Panc1 (cell line): ENCODE measurements at regions not wholly inside any gene's neighbourhood (a gene's known extent, or its start where the extent isn't known, plus 50 kb on each side); places are given as distances from the start of the nearest gene placed in this dataset.

Source experiments
- ATAC-seq: fragments of 200-7000 bp; cut with Tn5 transposase; 2 replicates; pipeline ENCODE4 v1.9.1; 2020; ENCODE audit warnings: mild to moderate bottlenecking, moderate library complexity
- BruUV-seq: library from RNA; stranded (reverse); fragments of 400-500 nt; replicated peaks from 2 replicates; lab custom pipeline; 2021; lab: Mats Ljungman, UMichigan
- CTCF ChIA-PET: fragments of 300-600 bp; sonication (Branson Sonifier 250); formaldehyde crosslinking; loops from one replicate; lab custom pipeline; 2022; ENCODE audit warnings: antibody characterized with exemption; lab: Charles Lee
- POLR2A ChIA-PET: fragments of 300-600 bp; sonication (Branson Sonifier 250); formaldehyde crosslinking; loops from one replicate; lab custom pipeline; 2022; ENCODE audit warnings: antibody characterized with exemption; lab: Charles Lee
- DNase-seq: peaks from one replicate; pipeline ENCODE4 v3.0.0-alpha.2; 2010; ENCODE audit warnings: low read depth, low spot score
- H3K27ac ChIP-seq: 2 replicates; pipeline ENCODE4 v1.5.1; 2011; ENCODE audit warnings: mild to moderate bottlenecking, low read length, inconsistent platforms
- H3K27me3 ChIP-seq: fragments of 200-500 bp; sonication (Bioruptor generic); 2 replicates; pipeline ENCODE4 v1.6.0; 2014; ENCODE audit warnings: low read length, inconsistent platforms; ENCODE audit not compliant: control insufficient read depth, insufficient read depth
- H3K36me3 ChIP-seq: fragments of 200-500 bp; sonication (Bioruptor generic); 2 replicates; pipeline ENCODE4 v1.5.1; 2014; ENCODE audit warnings: inconsistent platforms, mild to moderate bottlenecking, low read length, moderate library complexity; ENCODE audit not compliant: control insufficient read depth, insufficient read depth
- H3K4me1 ChIP-seq: 2 replicates; pipeline ENCODE4 v1.5.1; 2011; ENCODE audit warnings: inconsistent platforms, mild to moderate bottlenecking, low read length, moderate library complexity; ENCODE audit not compliant: control insufficient read depth, insufficient read depth
- H3K4me3 ChIP-seq, 2 experiments: 2 replicates each; pipeline ENCODE4 v1.5.1; 2011 to 2012; ENCODE audit warnings: low read depth in 2 of 2, low read length in 2 of 2, mild to moderate bottlenecking in 2 of 2, inconsistent platforms in 1 of 2, moderate library complexity in 1 of 2
- H3K9me3 ChIP-seq: fragments of 200-500 bp; sonication (Bioruptor generic); 2 replicates; pipeline ENCODE4 v1.5.1; 2014; ENCODE audit warnings: low read depth, mild to moderate bottlenecking, inconsistent platforms, low read length, moderate library complexity; ENCODE audit not compliant: control insufficient read depth, insufficient read depth
- CTCF ChIP-seq: fragments of 450-650 bp; IDR thresholded peaks from 2 replicates; pipeline ENCODE4 v1.5.1; 2017; ENCODE audit warnings: mild to moderate bottlenecking
- POLR2AphosphoS5 ChIP-seq: IDR thresholded peaks from 2 replicates; pipeline ENCODE4 v1.6.1; 2012; ENCODE audit warnings: mild to moderate bottlenecking, low read depth, low read length, moderate library complexity
- SIN3A ChIP-seq: IDR thresholded peaks from 2 replicates; pipeline ENCODE4 v1.6.1; 2012; ENCODE audit warnings: low read depth, mild to moderate bottlenecking, low read length, moderate library complexity, borderline replicate concordance; ENCODE audit not compliant: insufficient read depth
- TCF7L2 ChIP-seq: IDR thresholded peaks from 2 replicates; pipeline ENCODE4 v1.6.1; 2011; ENCODE audit warnings: mild to moderate bottlenecking, low read depth, low read length, inconsistent platforms
- in situ Hi-C: cut with HindIII; loops from 2 replicates; pipeline ENCODE4 v1.10.0; 2016; ENCODE audit warnings: low sequenced_read_pairs, low pct_unique_long_range_greater_than_20kb
- intact Hi-C: fragments of 100-400 bp; cut with micrococcal nuclease; formaldehyde crosslinking; loops from one replicate; pipeline ENCODE4 v1.10.0; 2022; ENCODE audit not compliant: unreplicated experiment
- TF ChIP-seq, protein P1 (sequence below), 2 experiments: IDR thresholded peaks; 2 replicates each; pipeline ENCODE4 v1.6.1; 2011 to 2012; ENCODE audit warnings: low read depth in 2 of 2, control low read depth in 1 of 2, low read length in 1 of 2, mild to moderate bottlenecking in 1 of 2, moderate library complexity in 1 of 2; ENCODE audit not compliant: insufficient read depth in 1 of 2

- Histone ChIP-seq H3K4me3 (no peak overlapping the region), H3K27ac (no peak overlapping the region), H3K4me1 (no peaks in the 10 kb centered on the region), H3K36me3 (no peaks in the 10 kb centered on the region), H3K27me3 (no peaks in the 10 kb centered on the region), H3K9me3 (no peaks in the 10 kb centered on the region)
- intact Hi-C loops, result no loop called here
- CTCF ChIA-PET, result no interaction called here
- TF ChIP-seq SIN3A (no peak), TCF7L2 (no peak), CTCF (no peak), POLR2AphosphoS5 (no peak)
- TF ChIP-seq, protein P1, sequence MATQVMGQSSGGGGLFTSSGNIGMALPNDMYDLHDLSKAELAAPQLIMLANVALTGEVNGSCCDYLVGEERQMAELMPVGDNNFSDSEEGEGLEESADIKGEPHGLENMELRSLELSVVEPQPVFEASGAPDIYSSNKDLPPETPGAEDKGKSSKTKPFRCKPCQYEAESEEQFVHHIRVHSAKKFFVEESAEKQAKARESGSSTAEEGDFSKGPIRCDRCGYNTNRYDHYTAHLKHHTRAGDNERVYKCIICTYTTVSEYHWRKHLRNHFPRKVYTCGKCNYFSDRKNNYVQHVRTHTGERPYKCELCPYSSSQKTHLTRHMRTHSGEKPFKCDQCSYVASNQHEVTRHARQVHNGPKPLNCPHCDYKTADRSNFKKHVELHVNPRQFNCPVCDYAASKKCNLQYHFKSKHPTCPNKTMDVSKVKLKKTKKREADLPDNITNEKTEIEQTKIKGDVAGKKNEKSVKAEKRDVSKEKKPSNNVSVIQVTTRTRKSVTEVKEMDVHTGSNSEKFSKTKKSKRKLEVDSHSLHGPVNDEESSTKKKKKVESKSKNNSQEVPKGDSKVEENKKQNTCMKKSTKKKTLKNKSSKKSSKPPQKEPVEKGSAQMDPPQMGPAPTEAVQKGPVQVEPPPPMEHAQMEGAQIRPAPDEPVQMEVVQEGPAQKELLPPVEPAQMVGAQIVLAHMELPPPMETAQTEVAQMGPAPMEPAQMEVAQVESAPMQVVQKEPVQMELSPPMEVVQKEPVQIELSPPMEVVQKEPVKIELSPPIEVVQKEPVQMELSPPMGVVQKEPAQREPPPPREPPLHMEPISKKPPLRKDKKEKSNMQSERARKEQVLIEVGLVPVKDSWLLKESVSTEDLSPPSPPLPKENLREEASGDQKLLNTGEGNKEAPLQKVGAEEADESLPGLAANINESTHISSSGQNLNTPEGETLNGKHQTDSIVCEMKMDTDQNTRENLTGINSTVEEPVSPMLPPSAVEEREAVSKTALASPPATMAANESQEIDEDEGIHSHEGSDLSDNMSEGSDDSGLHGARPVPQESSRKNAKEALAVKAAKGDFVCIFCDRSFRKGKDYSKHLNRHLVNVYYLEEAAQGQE (IDR thresholded peaks at IDR 0.05; ENCODE audit: insufficient read depth in 1 of 2, low read depth in 2 of 2, low read length in 1 of 2), result no peak
- POLR2A ChIA-PET, result no interaction called here
- DNase-seq (no peak), ATAC-seq (no peak)
- in situ Hi-C loops, result no loop called here
- BruUV-seq, result no TSS peak
These were observed 195.7 kb upstream of the POT1 start for GRCh38 chr7:125125315-125125714.

GRCh38 chr7:125122173-125122572 is 192.5 kb upstream of the POT1 start:
- TF ChIP-seq TCF7L2 (no peak), CTCF (no peak), POLR2AphosphoS5 (no peak), SIN3A (no peak)
- BruUV-seq, result no TSS peak
- intact Hi-C loops, result no loop called here
- H3K9me3 ChIP-seq, result no peaks in the 10 kb centered on the region
- ChIA-PET CTCF (no interaction called here), POLR2A (interaction anchor here (0.7 kb wide), 1 partner anchor 121 kb away, joined by 4 read pairs; no protein-coding TSS in a partner anchor)
- DNase-seq, result no peak
- ATAC-seq, result no peak
- H3K27me3 ChIP-seq, result no peaks in the 10 kb centered on the region
- H3K4me1 ChIP-seq, result no peaks in the 10 kb centered on the region
- H3K36me3 ChIP-seq, result no peaks in the 10 kb centered on the region
- H3K4me3 ChIP-seq, result no peak overlapping the region
- in situ Hi-C loops, result no loop called here
- H3K27ac ChIP-seq, result no peak overlapping the region
